GM12878 (cell line): ENCODE measurements at regions not wholly inside any gene's neighbourhood (a gene's known extent, or its start where the extent isn't known, plus 50 kb on each side); places are given as distances from the start of the nearest gene placed in this dataset.

Experiments
- POLR2A ChIP-seq: IDR thresholded peaks from 2 replicates; pipeline ENCODE4 v1.6.1; 2011; ENCODE audit warnings: low read depth, mild to moderate bottlenecking, low read length
- TCF7 ChIP-seq: IDR thresholded peaks from 2 replicates; pipeline ENCODE4 v1.6.1; 2014; ENCODE audit warnings: antibody characterized with exemption, borderline replicate concordance

DNA sequence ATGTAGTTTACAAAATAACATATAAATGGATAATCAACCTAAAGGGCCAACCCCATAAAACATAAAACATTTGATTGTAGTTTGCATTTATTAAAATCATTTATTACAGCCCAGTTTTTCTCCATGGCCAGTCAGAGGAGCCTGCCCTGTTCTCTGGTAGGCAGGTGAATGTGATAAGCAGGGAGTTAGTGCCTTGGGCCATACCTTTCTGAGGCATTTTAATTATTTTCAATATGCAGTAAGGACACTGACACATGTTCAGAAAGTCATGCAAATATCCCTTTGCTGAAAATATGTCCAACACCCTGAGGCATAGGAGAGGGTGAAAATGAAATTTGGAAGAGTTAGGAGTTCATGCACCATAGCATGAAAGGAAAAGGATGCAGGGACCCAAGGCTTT is 242.6 kb upstream of the EDNRB start:
- TF ChIP-seq POLR2A (no peak), TCF7 (no peak)
